ENCODE measurements at regions not wholly inside any gene's neighbourhood (a gene's known extent, or its start where the extent isn't known, plus 50 kb on each side); places are given as distances from the start of the nearest gene placed in this dataset.

- no peak for TF ChIP-seq EZH2phosphoT487 (IDR thresholded peaks at IDR 0.05; ENCODE audit: insufficient read depth, low read depth)
- TF ChIP-seq EZH2 (IDR thresholded peaks at IDR 0.05; ENCODE audit: insufficient read depth, poor library complexity, severe bottlenecking): no peak
Measured at GRCh38 chr1:98427664-98428063, 233.9 kb upstream of the SNX7 start.
